Dendritic cell treated with granulocyte-macrophage colony-stimulating factor and Interleukin-4, amounts not matched to agents 40 ng/mL and 50 ng/mL, for 4 days (primary cell): ENCODE measurements at regions not wholly inside any gene's neighbourhood (a gene's known extent, or its start where the extent isn't known, plus 50 kb on each side); places are given as distances from the start of the nearest gene placed in this dataset.

Experiments used
- H3K27ac Mint-ChIP-seq: one replicate; pipeline ENCODE4 v1.8.0; 2022; ENCODE audit warnings: mild to moderate bottlenecking, mixed read lengths
- H3K27me3 Mint-ChIP-seq: one replicate; pipeline ENCODE4 v1.8.0; 2022; ENCODE audit warnings: mild to moderate bottlenecking, mixed read lengths
- H3K36me3 Mint-ChIP-seq: one replicate; pipeline ENCODE4 v1.8.0; 2022; ENCODE audit warnings: low read depth, mixed read lengths
- H3K4me1 Mint-ChIP-seq: one replicate; pipeline ENCODE4 v1.8.0; 2022; ENCODE audit warnings: low read depth, mixed read lengths
- H3K4me3 Mint-ChIP-seq: one replicate; pipeline ENCODE4 v1.8.0; 2022; ENCODE audit warnings: mild to moderate bottlenecking, moderate library complexity, mixed read lengths
- H3K9me3 Mint-ChIP-seq: one replicate; pipeline ENCODE4 v1.8.0; 2022; ENCODE audit warnings: mixed read lengths
- intact Hi-C: fragments of 100-400 bp; cut with micrococcal nuclease; formaldehyde crosslinking; loops from one replicate; pipeline ENCODE4 v1.15.0; 2022

DNA sequence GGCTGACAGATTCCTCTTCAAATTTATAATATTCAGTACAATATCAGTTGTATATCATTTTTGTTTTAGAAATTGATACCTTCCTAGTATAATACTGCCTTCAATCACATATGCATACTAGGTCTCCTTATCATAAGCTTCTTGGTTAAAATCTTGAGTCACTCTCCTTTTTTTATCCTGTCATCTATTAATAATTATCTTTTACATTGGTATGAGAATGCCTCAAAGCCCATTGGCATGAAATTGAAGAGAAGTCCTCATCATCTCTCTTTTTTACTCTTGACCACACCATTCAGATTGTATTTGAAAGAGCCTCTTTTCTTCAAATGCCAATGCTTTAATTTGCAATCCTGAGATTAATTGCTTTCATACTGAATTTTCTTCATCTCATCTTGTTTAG lies 810.3 kb downstream of the BRINP1 start:
- no peaks in the 10 kb centered on the region for H3K27me3 Mint-ChIP-seq
- no peaks in the 10 kb centered on the region for H3K4me1 Mint-ChIP-seq
- H3K4me3 Mint-ChIP-seq: no peak overlapping the region
- peaks cover 9% of the 10 kb centered on the region for H3K9me3 Mint-ChIP-seq
- intact Hi-C loops: no loop called here
- no peak overlapping the region for H3K27ac Mint-ChIP-seq
- no peaks in the 10 kb centered on the region for H3K36me3 Mint-ChIP-seq

DNA sequence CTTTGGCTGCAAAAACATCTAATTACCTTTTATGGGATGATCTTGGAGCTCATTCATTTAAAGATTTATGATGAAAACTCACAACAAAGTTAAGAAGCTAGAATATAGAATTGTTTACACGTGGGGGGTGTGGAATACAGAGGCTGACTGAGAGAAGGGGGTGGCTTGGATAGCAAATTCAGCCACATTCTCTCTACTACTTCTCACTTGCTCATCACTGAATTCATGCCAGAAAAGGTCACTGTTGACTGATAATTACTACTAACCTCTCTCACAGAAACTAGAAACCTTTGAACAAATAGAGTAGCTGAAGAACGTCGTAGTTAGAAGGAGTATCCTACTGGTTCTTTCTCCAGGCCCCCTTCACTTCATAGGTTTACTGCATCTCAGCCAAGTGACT lies 808.2 kb downstream of the BRINP1 start:
- H3K27me3 Mint-ChIP-seq: no peaks in the 10 kb centered on the region
- H3K4me1 Mint-ChIP-seq: no peaks in the 10 kb centered on the region
- H3K27ac Mint-ChIP-seq: no peak overlapping the region
- no peak overlapping the region for H3K4me3 Mint-ChIP-seq
- no peaks in the 10 kb centered on the region for H3K36me3 Mint-ChIP-seq
- intact Hi-C loops: no loop called here
- peaks cover 5% of the 10 kb centered on the region for H3K9me3 Mint-ChIP-seq

DNA sequence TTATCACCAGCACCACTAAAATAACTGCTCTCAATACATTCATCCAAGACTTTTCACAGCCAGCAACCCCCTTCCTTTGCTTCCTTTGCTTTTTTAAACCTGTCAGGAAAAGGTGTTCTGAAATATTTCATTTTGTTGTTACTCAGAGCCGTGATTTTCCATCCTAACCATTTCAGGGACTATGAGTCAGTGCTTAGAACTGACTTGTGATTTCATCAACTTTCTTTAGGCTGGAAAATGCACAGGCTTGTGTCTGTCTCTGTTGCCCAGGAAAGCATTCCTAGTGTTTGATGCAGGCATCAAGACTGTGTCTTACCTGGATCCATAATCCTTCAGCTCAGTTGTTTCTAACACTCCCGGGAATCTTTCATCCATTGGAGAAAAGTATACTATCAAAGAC lies 805.6 kb downstream of the BRINP1 start:
- intact Hi-C loops: no loop called here
- no peak overlapping the region for H3K27ac Mint-ChIP-seq
- no peaks in the 10 kb centered on the region for H3K27me3 Mint-ChIP-seq
- H3K4me3 Mint-ChIP-seq: no peak overlapping the region
- H3K9me3 Mint-ChIP-seq: no peaks in the 10 kb centered on the region
- no peaks in the 10 kb centered on the region for H3K36me3 Mint-ChIP-seq
- no peaks in the 10 kb centered on the region for H3K4me1 Mint-ChIP-seq

DNA sequence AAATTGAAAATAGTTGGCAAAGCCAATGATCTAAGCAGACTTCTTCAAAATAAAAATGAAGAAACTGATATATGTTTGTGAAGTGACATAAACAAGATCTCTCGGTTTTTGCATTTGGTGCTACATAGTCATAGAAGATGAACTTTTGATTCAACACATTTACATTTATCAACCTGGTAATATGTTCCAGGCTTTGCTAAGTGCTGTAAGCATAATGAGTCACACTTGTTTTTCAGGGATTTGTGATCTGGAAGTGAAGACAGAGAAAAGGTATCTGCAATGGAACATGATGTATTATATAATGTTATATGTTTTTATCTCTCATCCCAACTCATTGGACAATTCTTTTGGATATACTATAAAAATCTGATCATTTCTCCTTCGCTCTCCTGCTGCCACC lies 801.4 kb downstream of the BRINP1 start:
- H3K27me3 Mint-ChIP-seq: no peaks in the 10 kb centered on the region
- H3K4me3 Mint-ChIP-seq: no peak overlapping the region
- intact Hi-C loops: no loop called here
- H3K9me3 Mint-ChIP-seq: no peaks in the 10 kb centered on the region
- H3K36me3 Mint-ChIP-seq: no peaks in the 10 kb centered on the region
- no peak overlapping the region for H3K27ac Mint-ChIP-seq
- H3K4me1 Mint-ChIP-seq: no peaks in the 10 kb centered on the region

DNA sequence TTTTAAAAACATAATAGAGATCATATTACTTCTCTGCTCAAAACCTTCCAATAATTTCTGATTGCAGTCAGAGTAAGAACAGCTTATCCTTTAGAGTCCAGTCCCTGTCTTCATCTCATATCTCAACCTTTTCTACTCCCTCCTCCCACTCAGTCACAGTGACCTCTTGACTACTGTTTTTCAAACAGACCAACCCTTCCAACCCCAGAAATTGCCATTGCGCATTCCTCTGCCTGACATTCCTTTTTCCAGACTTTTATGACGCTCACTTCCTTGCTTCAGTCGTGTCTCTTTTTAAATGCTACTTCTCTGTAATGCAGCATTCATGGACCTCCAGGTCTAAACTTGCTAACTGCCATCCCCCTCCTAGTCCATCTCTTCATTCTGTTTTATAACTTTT lies 800.5 kb downstream of the BRINP1 start:
- H3K4me1 Mint-ChIP-seq: no peaks in the 10 kb centered on the region

DNA sequence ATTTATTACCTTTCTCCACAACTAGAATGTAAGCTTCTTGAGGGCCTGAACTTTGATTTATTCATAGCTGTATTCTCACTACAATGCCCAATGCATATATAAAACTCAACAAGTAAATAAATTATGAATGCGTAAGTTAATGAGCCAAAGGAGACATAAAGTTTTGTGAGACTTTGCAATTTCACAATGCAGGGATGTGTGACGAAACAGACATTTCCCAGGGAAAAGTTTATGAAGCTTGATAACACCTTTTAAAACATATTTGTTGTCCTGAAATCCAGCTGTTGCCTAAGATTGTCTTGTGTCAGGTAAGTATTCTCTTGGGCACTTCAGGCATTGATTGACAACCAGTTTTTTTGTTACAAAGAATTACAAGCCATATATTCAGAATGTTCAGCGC lies 800.1 kb downstream of the BRINP1 start:
- no peaks in the 10 kb centered on the region for H3K9me3 Mint-ChIP-seq
- no peaks in the 10 kb centered on the region for H3K36me3 Mint-ChIP-seq
- no peak overlapping the region for H3K27ac Mint-ChIP-seq
- no peaks in the 10 kb centered on the region for H3K27me3 Mint-ChIP-seq
- H3K4me1 Mint-ChIP-seq: no peaks in the 10 kb centered on the region
- intact Hi-C loops: no loop called here
- no peak overlapping the region for H3K4me3 Mint-ChIP-seq

More for the DNA sequence above, 800.5 kb downstream of the BRINP1 start:
- no peak overlapping the region for H3K4me3 Mint-ChIP-seq
- no peaks in the 10 kb centered on the region for H3K27me3 Mint-ChIP-seq
- intact Hi-C loops: no loop called here
- H3K27ac Mint-ChIP-seq: no peak overlapping the region
- H3K36me3 Mint-ChIP-seq: no peaks in the 10 kb centered on the region
- H3K9me3 Mint-ChIP-seq: no peaks in the 10 kb centered on the region

DNA sequence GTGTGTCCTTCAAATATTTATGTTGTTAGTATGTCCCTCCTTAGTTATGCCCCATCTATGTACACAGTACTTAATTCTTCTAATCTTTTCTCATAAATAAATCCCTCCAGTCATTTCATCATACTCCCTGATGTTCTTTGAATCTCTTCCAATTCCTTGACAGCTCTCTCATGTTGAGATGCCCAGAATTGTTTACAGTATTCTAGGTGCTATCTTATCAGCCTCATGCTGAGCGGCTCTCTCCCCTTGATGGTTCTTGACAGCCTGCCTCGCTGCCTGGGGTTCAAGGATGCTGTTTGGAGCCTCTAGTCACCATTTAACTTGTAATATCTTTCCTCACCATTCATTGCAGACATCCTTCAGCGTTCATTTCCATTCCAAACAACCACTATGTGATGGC lies 799.2 kb downstream of the BRINP1 start:
- H3K36me3 Mint-ChIP-seq: no peaks in the 10 kb centered on the region
- no peaks in the 10 kb centered on the region for H3K4me1 Mint-ChIP-seq
- H3K27me3 Mint-ChIP-seq: no peaks in the 10 kb centered on the region

DNA sequence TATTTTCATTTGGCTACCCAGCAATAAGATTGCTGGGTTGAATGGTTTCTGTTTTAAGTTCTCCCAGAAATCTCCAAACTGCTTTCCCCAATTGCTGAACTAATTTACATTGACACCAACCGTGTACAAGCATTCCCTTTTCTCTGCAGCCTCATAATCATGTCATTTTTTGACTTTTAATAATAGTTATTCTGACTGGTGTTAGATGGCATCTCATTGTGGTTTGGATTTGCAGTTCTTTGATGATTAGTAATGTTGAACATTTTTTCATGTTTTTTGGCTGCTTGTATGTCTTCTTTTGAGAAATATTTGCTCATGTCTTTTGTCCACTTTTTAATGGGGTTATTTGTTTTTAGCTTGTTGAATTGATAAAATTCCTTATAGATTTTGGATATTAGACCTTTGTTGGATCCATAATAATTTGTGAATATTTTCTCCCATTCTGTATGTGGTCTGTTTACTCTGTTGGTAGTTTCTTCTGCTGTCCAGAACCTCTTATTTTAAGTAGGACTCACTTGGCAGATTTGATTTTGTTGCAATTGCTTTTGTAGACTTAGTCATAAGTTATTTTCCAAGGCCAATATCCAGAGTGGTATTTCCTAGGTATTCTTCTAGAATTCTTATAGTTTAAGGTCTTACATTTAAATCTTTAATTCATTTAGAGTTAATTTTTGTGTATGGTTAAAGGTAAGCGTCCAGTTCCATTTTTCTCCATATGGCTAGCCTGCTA lies 793.7 kb downstream of the BRINP1 start:
- no peaks in the 10 kb centered on the region for H3K36me3 Mint-ChIP-seq
- H3K27me3 Mint-ChIP-seq: no peaks in the 10 kb centered on the region
- H3K4me1 Mint-ChIP-seq: no peaks in the 10 kb centered on the region
- H3K4me3 Mint-ChIP-seq: no peak overlapping the region
- no peak overlapping the region for H3K27ac Mint-ChIP-seq
- peaks cover 8% of the 10 kb centered on the region for H3K9me3 Mint-ChIP-seq
- intact Hi-C loops: no loop called here

More for the DNA sequence above, 799.2 kb downstream of the BRINP1 start:
- H3K9me3 Mint-ChIP-seq: no peaks in the 10 kb centered on the region
- H3K4me3 Mint-ChIP-seq: no peak overlapping the region
- intact Hi-C loops: no loop called here
- H3K27ac Mint-ChIP-seq: no peak overlapping the region

DNA sequence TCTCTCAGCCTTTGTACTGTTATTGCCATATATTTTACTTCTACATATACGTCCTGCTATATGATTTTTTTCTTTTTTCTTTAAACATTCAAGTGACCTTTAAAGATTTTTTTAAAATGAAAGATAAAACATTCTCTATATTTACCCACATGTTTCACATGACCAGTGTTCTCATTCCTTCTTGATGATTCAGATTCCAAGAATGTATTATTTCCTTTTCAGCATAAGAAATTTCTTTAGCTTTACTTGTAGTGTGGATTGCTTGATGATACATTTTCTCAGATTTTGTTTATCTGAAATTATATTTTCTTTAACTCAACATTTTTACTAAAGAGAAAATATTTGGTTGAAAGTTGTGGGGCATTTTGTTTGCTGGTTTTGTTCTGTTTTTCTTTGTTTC lies 792.1 kb downstream of the BRINP1 start:
- no peak overlapping the region for H3K4me3 Mint-ChIP-seq
- H3K9me3 Mint-ChIP-seq: peaks cover 8% of the 10 kb centered on the region
- H3K27me3 Mint-ChIP-seq: no peaks in the 10 kb centered on the region
- intact Hi-C loops: no loop called here
- H3K36me3 Mint-ChIP-seq: no peaks in the 10 kb centered on the region
- no peaks in the 10 kb centered on the region for H3K4me1 Mint-ChIP-seq
- H3K27ac Mint-ChIP-seq: no peak overlapping the region

DNA sequence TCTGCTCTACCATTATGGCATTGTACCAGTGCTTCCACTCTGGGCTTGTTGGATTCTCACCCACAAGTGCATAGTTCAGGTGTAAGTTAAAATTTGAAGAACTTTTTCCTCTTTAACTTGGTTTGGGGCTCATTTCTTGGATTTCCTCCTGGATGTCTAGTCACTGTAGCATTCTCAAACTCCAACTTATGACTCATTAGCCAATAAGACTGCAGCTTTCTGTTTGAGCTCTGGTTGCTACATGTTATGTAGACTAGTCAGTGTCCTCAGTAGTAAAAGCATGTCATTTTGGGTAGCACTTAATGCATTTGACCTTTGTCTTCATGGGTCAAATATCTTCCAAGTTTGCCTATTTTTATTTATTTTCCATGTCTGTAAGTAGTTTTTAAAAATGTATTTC lies 790.8 kb downstream of the BRINP1 start:
- no peak overlapping the region for H3K4me3 Mint-ChIP-seq
- H3K4me1 Mint-ChIP-seq: no peaks in the 10 kb centered on the region
- H3K27ac Mint-ChIP-seq: no peak overlapping the region
- intact Hi-C loops: no loop called here
- no peaks in the 10 kb centered on the region for H3K36me3 Mint-ChIP-seq
- peaks cover 8% of the 10 kb centered on the region for H3K9me3 Mint-ChIP-seq
- H3K27me3 Mint-ChIP-seq: no peaks in the 10 kb centered on the region

DNA sequence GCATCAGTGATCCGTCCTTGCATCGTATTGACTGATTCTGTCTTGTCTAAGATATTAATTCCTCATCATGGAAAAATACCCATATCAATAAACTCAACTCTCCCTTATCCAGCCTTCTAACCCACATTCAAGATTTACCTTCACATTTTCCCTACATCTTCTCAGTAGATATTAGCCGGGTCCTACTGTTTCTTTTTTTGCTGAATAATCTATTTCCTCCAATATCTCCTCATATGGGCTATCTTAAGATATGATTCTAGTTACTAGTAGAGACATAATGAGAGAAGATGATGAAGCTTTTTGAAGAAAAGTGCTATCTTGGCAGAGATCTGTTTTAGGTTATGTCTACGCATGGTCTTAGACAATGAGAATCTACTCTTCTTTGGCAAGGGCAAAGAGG lies 785.8 kb downstream of the BRINP1 start:
- intact Hi-C loops: no loop called here

DNA sequence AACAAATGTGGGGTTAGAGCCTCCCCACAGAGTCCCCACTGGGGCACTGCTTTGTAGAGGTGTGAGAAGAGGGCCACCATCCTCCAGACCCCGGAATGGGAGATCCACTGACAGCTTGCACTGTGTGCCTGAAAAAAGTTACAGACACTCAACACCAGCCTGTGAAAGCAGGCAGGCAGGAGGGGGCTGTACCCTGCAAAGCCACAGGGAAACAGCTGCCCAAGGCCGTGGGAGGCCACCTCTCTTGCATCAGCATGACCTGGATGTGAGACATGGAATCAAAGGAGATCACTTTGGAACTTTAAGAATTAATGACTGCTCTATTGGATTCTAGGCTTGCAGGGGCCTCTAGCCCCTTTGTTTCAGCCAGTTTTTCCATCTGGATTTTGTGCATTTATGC lies 782.3 kb downstream of the BRINP1 start:
- intact Hi-C loops: no loop called here
- H3K36me3 Mint-ChIP-seq: no peaks in the 10 kb centered on the region
- no peaks in the 10 kb centered on the region for H3K4me1 Mint-ChIP-seq
- H3K9me3 Mint-ChIP-seq: peaks cover 9% of the 10 kb centered on the region
- H3K27me3 Mint-ChIP-seq: no peaks in the 10 kb centered on the region
- H3K27ac Mint-ChIP-seq: no peak overlapping the region
- H3K4me3 Mint-ChIP-seq: no peak overlapping the region

More for the DNA sequence above, 785.8 kb downstream of the BRINP1 start:
- Mint-ChIP-seq H3K4me3 (no peak overlapping the region), H3K27me3 (no peaks in the 10 kb centered on the region), H3K4me1 (no peaks in the 10 kb centered on the region), H3K27ac (no peak overlapping the region), H3K9me3 (peaks cover 9% of the 10 kb centered on the region), H3K36me3 (no peaks in the 10 kb centered on the region)

DNA sequence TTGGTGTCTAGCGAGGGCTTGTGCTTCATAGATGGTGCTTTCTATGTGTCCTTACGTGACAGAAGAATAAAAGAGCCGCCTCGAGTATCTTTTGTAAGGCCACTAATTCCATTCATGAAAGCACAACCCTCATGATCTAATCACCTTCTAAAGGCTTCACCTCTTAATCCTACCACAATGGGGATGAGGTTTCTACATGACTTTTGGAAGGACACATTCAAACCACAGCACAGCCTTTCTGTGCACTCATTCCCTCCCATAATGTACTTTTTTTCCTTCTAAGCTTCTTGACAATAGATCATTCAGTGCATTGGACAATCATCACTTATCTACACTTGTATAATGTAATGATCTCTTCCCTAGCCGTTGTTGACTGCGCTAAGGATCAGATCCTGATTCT lies 774.8 kb downstream of the BRINP1 start:
- Mint-ChIP-seq H3K9me3 (no peaks in the 10 kb centered on the region), H3K4me3 (no peak overlapping the region), H3K4me1 (no peaks in the 10 kb centered on the region), H3K36me3 (no peaks in the 10 kb centered on the region), H3K27me3 (no peaks in the 10 kb centered on the region), H3K27ac (no peak overlapping the region)
- intact Hi-C loops: no loop called here

DNA sequence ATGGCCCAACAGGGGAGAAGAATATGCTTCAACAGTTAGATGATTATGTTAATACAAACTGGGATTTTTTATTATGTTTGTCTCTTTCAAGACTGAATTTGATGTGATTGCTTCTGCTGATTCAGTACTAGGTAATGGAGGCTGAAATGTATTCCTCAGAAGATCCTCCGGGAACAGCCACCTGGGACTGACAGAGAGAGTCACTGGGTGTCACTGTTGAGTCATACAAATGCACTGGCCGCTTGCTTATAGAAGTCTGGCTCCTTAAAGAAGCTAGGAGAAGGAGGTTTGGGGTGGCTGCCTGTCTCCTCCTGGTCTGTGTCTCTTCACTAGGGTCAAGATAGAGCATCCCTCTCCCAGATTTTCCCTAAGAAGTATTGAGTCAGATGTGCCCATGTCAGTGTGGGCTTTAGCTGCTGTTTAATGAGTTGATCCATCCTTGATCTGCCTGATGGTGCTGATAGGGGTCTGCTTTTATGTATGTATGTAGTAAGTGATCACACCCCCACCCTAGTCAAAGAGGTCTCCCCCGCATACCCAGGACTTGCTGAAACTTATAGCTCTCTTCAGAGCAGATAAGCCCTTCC lies 773.4 kb downstream of the BRINP1 start:
- intact Hi-C loops: no loop called here
- H3K4me1 Mint-ChIP-seq: no peaks in the 10 kb centered on the region
- no peaks in the 10 kb centered on the region for H3K9me3 Mint-ChIP-seq
- no peaks in the 10 kb centered on the region for H3K36me3 Mint-ChIP-seq
- no peak overlapping the region for H3K4me3 Mint-ChIP-seq
- H3K27me3 Mint-ChIP-seq: no peaks in the 10 kb centered on the region
- H3K27ac Mint-ChIP-seq: no peak overlapping the region
